ENCODE measurements at regions not wholly inside any gene's neighbourhood (a gene's known extent, or its start where the extent isn't known, plus 50 kb on each side); places are given as distances from the start of the nearest gene placed in this dataset.

- TF ChIP-seq CTCF (IDR thresholded peaks at IDR 0.05) (no peak), REST (IDR thresholded peaks at IDR 0.05; ENCODE audit: insufficient read depth in 1 of 2, low read depth in 2 of 2, low read length in 1 of 2) (no peak), TCF7L2 (IDR thresholded peaks at IDR 0.05; ENCODE audit: low read depth, low read length) (no peak), POLR2AphosphoS5 (IDR thresholded peaks at IDR 0.05; ENCODE audit: low read depth, low read length) (no peak)
Measured at GRCh38 chr18:30121397-30121796, 921.1 kb downstream of the DSC3 start.

Data from Panc1 (cell line).